GM23338 (cell line): ENCODE measurements at regions not wholly inside any gene's neighbourhood (a gene's known extent, or its start where the extent isn't known, plus 50 kb on each side); places are given as distances from the start of the nearest gene placed in this dataset.

Experiments
- EZH2 ChIP-seq: fragments of 200-600 bp; sonication (generic); IDR thresholded peaks from one replicate; pipeline ENCODE4 v1.8.0; 2017; ENCODE audit warnings: antibody characterized with exemption, mild to moderate bottlenecking, low read depth; ENCODE audit not compliant: unreplicated experiment
- POLR2AphosphoS5 ChIP-seq: IDR thresholded peaks from 2 replicates; pipeline ENCODE4 v1.6.1; 2016; ENCODE audit warnings: antibody characterized with exemption, low read depth
- TF ChIP-seq, protein P1 (sequence below), 2 experiments: fragments of 200-600 bp in 1 of 2; sonication (generic) in 1 of 2; conservative IDR thresholded peaks; 2 replicates each; pipeline versions ENCODE4 v1.5.1 to v1.6.1; 2016 to 2017; ENCODE audit warnings: antibody characterized with exemption in 2 of 2, low read depth in 2 of 2, mild to moderate bottlenecking in 2 of 2, moderate library complexity in 1 of 2

DNA sequence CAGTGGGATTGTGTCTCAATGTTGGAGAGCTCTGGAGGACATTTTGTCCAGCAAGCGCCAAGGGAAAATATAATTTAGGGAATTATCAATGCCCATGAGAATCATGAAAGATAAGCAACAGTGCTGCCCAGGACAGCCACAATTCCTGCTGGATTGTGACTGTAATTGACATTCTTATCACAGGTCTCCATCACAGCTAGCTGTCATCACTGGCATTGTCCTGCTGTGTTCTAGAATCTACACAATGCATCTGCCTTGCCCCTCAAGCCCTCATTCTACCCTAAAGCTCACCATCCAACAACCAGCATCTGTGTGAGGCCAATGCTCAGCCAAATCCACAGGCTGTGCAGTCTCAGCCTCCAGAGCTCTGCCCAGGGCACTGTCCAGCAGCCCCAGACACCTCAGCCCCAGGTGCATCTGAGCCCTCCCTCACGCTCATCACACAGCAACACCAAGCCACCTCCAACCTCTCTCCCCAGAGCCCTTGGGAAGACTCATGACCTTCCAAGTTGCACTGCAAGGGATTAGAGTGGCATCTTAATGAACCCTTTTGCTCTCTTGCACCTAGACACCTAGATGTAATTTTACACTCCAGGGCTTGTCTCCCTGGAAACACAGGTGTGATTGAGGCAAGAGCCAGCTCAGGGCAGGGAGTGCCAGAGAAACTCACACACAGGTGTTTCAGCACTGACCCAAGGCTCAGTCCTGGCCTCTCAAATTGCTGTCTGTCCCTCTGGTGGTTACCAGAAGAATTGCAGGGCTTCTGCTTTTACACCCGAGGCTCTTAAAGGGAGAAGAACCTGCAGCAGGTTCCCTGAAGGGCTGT lies 85.2 kb upstream of the PHACTR3 start:
- TF ChIP-seq EZH2 (no peak), POLR2AphosphoS5 (no peak)
- TF ChIP-seq, protein P1, sequence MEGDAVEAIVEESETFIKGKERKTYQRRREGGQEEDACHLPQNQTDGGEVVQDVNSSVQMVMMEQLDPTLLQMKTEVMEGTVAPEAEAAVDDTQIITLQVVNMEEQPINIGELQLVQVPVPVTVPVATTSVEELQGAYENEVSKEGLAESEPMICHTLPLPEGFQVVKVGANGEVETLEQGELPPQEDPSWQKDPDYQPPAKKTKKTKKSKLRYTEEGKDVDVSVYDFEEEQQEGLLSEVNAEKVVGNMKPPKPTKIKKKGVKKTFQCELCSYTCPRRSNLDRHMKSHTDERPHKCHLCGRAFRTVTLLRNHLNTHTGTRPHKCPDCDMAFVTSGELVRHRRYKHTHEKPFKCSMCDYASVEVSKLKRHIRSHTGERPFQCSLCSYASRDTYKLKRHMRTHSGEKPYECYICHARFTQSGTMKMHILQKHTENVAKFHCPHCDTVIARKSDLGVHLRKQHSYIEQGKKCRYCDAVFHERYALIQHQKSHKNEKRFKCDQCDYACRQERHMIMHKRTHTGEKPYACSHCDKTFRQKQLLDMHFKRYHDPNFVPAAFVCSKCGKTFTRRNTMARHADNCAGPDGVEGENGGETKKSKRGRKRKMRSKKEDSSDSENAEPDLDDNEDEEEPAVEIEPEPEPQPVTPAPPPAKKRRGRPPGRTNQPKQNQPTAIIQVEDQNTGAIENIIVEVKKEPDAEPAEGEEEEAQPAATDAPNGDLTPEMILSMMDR (conservative IDR thresholded peaks at IDR 0.05; ENCODE audit: low read depth in 2 of 2), result peak; percentile 66 to 78
